SK-N-SH treated with all-trans-retinoic acid at 6 μM for 48 hours (cell line): ENCODE measurements at regions not wholly inside any gene's neighbourhood (a gene's known extent, or its start where the extent isn't known, plus 50 kb on each side); places are given as distances from the start of the nearest gene placed in this dataset.

Source experiments
- POU6F1 ChIP-seq: fragments of 250-450 bp; sonication (Bioruptor Pico); IDR thresholded peaks from 2 replicates; pipeline ENCODE4 v1.8.0; 2021; ENCODE audit warnings: low read depth, mild to moderate bottlenecking, moderate library complexity, borderline replicate concordance
- TF ChIP-seq, protein P1 (sequence below): fragments of 250-450 bp; sonication (Bioruptor Pico); IDR thresholded peaks from 2 replicates; pipeline ENCODE4 v1.5.0; 2020; ENCODE audit warnings: mild to moderate bottlenecking, moderate library complexity
- TF ChIP-seq, protein P2 (sequence below): fragments of 250-450 bp; sonication (Bioruptor Pico); IDR thresholded peaks from 2 replicates; pipeline ENCODE4 v1.8.0; 2020; ENCODE audit warnings: mild to moderate bottlenecking, moderate library complexity, borderline replicate concordance

GRCh38 chr6:90939906-90940305, 353.0 kb upstream of the MAP3K7 start:
- TF ChIP-seq, protein P1, sequence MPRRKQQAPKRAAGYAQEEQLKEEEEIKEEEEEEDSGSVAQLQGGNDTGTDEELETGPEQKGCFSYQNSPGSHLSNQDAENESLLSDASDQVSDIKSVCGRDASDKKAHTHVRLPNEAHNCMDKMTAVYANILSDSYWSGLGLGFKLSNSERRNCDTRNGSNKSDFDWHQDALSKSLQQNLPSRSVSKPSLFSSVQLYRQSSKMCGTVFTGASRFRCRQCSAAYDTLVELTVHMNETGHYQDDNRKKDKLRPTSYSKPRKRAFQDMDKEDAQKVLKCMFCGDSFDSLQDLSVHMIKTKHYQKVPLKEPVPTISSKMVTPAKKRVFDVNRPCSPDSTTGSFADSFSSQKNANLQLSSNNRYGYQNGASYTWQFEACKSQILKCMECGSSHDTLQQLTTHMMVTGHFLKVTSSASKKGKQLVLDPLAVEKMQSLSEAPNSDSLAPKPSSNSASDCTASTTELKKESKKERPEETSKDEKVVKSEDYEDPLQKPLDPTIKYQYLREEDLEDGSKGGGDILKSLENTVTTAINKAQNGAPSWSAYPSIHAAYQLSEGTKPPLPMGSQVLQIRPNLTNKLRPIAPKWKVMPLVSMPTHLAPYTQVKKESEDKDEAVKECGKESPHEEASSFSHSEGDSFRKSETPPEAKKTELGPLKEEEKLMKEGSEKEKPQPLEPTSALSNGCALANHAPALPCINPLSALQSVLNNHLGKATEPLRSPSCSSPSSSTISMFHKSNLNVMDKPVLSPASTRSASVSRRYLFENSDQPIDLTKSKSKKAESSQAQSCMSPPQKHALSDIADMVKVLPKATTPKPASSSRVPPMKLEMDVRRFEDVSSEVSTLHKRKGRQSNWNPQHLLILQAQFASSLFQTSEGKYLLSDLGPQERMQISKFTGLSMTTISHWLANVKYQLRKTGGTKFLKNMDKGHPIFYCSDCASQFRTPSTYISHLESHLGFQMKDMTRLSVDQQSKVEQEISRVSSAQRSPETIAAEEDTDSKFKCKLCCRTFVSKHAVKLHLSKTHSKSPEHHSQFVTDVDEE (CRISPR knock-in tag), result no peak
- TF ChIP-seq, protein P2, sequence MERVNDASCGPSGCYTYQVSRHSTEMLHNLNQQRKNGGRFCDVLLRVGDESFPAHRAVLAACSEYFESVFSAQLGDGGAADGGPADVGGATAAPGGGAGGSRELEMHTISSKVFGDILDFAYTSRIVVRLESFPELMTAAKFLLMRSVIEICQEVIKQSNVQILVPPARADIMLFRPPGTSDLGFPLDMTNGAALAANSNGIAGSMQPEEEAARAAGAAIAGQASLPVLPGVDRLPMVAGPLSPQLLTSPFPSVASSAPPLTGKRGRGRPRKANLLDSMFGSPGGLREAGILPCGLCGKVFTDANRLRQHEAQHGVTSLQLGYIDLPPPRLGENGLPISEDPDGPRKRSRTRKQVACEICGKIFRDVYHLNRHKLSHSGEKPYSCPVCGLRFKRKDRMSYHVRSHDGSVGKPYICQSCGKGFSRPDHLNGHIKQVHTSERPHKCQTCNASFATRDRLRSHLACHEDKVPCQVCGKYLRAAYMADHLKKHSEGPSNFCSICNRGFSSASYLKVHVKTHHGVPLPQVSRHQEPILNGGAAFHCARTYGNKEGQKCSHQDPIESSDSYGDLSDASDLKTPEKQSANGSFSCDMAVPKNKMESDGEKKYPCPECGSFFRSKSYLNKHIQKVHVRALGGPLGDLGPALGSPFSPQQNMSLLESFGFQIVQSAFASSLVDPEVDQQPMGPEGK, result no peak
- no peak for TF ChIP-seq POU6F1 (CRISPR knock-in tag)
